ENCODE measurements at regions not wholly inside any gene's neighbourhood (a gene's known extent, or its start where the extent isn't known, plus 50 kb on each side); places are given as distances from the start of the nearest gene placed in this dataset.

DNA sequence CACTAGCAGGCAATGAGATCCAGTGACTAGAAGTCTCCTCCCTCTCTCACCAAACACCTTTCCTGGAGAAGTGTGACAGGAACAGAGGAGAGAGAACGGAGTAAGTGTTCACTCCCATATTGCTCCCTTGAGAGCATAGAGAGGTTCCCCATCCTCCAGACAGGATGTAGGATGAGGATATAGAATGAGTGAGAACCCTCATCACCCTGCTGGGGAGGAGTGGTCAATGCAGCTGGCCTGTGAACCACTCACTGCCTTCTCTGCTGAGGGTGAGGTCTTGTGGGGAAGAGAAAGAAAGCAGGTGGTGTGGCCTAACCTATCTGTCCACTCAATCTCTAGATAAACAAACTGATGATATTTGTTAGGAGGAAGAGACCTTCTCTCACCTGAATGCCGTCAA, 386.6 kb downstream of the PCDH20 start:
- Mint-ChIP-seq H3K27me3 (ENCODE audit: low read depth) (peaks cover 6% of the 10 kb centered on the region), H3K36me3 (ENCODE audit: low read depth) (no peaks in the 10 kb centered on the region), H3K27ac (ENCODE audit: unreplicated experiment) (no peak overlapping the region), H3K4me3 (ENCODE audit: unreplicated experiment) (no peak overlapping the region), H3K4me1 (ENCODE audit: low read depth) (no peaks in the 10 kb centered on the region), H3K9me3 (ENCODE audit: low read depth) (no peaks in the 10 kb centered on the region)
- no peak for DNase-seq (ENCODE audit: low spot score)
- TF ChIP-seq, protein P1, sequence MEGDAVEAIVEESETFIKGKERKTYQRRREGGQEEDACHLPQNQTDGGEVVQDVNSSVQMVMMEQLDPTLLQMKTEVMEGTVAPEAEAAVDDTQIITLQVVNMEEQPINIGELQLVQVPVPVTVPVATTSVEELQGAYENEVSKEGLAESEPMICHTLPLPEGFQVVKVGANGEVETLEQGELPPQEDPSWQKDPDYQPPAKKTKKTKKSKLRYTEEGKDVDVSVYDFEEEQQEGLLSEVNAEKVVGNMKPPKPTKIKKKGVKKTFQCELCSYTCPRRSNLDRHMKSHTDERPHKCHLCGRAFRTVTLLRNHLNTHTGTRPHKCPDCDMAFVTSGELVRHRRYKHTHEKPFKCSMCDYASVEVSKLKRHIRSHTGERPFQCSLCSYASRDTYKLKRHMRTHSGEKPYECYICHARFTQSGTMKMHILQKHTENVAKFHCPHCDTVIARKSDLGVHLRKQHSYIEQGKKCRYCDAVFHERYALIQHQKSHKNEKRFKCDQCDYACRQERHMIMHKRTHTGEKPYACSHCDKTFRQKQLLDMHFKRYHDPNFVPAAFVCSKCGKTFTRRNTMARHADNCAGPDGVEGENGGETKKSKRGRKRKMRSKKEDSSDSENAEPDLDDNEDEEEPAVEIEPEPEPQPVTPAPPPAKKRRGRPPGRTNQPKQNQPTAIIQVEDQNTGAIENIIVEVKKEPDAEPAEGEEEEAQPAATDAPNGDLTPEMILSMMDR (IDR thresholded peaks at IDR 0.05): no peak

GRCh38 chr13:61024046-61024445, 391.6 kb downstream of the PCDH20 start:
- no peaks in the 10 kb centered on the region for H3K4me1 Mint-ChIP-seq (ENCODE audit: low read depth)

DNA sequence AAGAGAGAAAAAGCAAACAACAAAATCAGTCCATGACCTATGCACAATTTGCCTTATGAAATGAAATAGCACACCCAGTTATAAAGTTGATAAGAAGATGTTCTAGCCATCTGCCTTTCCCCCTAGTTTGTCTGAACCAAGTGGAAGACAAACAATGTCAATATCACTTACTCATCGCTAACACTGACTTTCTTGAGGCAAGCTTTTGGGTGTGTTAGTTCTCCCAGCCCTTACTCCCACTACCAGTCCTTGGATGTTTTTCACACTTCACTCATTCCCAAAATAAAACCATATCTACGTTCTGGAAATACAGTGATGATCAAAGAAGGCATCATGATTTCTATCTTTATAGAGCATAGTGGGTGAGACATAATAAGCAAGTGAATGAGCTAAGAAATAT, 393.8 kb downstream of the PCDH20 start:
- H3K36me3 Mint-ChIP-seq (ENCODE audit: low read depth): no peaks in the 10 kb centered on the region
- peaks cover 4% of the 10 kb centered on the region for H3K27me3 Mint-ChIP-seq (ENCODE audit: low read depth)
- H3K4me3 Mint-ChIP-seq (ENCODE audit: unreplicated experiment): no peak overlapping the region
- no peaks in the 10 kb centered on the region for H3K4me1 Mint-ChIP-seq (ENCODE audit: low read depth)
- no peak overlapping the region for H3K27ac Mint-ChIP-seq (ENCODE audit: unreplicated experiment)
- DNase-seq (ENCODE audit: low spot score): no peak
- H3K9me3 Mint-ChIP-seq (ENCODE audit: low read depth): no peaks in the 10 kb centered on the region
- TF ChIP-seq, protein P1 (IDR thresholded peaks at IDR 0.05): no peak

More at GRCh38 chr13:61024046-61024445, 391.6 kb downstream of the PCDH20 start:
- Mint-ChIP-seq H3K36me3 (ENCODE audit: low read depth) (no peaks in the 10 kb centered on the region), H3K27ac (ENCODE audit: unreplicated experiment) (no peak overlapping the region), H3K9me3 (ENCODE audit: low read depth) (no peaks in the 10 kb centered on the region), H3K4me3 (ENCODE audit: unreplicated experiment) (no peak overlapping the region), H3K27me3 (ENCODE audit: low read depth) (peaks cover 7% of the 10 kb centered on the region)
- TF ChIP-seq, protein P1 (IDR thresholded peaks at IDR 0.05): no peak
- DNase-seq (ENCODE audit: low spot score): no peak

- H3K4me3 Mint-ChIP-seq (ENCODE audit: unreplicated experiment): no peak overlapping the region
- TF ChIP-seq, protein P1 (IDR thresholded peaks at IDR 0.05): no peak
Measured at GRCh38 chr13:61013796-61014195, 401.9 kb downstream of the PCDH20 start.

DNA sequence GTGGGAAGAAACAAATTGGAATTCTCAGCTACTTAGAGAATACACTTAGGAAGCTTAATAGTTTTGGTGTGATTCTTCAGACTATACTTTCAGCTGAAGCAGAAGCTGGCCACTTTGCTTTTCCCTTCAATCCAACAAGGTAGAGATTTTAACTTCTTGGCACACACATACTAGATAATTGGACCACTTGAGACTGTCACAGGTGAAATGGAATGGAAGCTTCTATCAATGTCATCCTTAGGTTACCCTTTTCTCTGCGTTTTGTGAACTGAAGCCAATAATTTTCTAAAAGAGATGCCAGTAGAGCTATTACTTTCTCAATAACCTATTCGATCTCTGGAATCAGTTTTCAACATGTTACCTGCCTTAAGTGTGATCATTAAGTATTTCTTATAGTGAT, 405.3 kb downstream of the PCDH20 start:
- Mint-ChIP-seq H3K4me1 (ENCODE audit: low read depth) (no peaks in the 10 kb centered on the region), H3K9me3 (ENCODE audit: low read depth) (peaks cover 24% of the 10 kb centered on the region), H3K36me3 (ENCODE audit: low read depth) (no peaks in the 10 kb centered on the region), H3K27me3 (ENCODE audit: low read depth) (peaks cover 7% of the 10 kb centered on the region), H3K27ac (ENCODE audit: unreplicated experiment) (no peak overlapping the region), H3K4me3 (ENCODE audit: unreplicated experiment) (no peak overlapping the region)
- no peak for DNase-seq (ENCODE audit: low spot score)
- TF ChIP-seq, protein P1 (IDR thresholded peaks at IDR 0.05): no peak

More at GRCh38 chr13:61013796-61014195, 401.9 kb downstream of the PCDH20 start:
- Mint-ChIP-seq H3K27me3 (ENCODE audit: low read depth) (peaks cover 7% of the 10 kb centered on the region), H3K36me3 (ENCODE audit: low read depth) (no peaks in the 10 kb centered on the region), H3K27ac (ENCODE audit: unreplicated experiment) (no peak overlapping the region), H3K9me3 (ENCODE audit: low read depth) (peaks cover 6% of the 10 kb centered on the region), H3K4me1 (ENCODE audit: low read depth) (no peaks in the 10 kb centered on the region)
- no peak for DNase-seq (ENCODE audit: low spot score)

Measured in chondrocyte (in vitro differentiated cells).